Jurkat, Clone E6-1 (cell line): ENCODE measurements at regions not wholly inside any gene's neighbourhood (a gene's known extent, or its start where the extent isn't known, plus 50 kb on each side); places are given as distances from the start of the nearest gene placed in this dataset.
"Not testable (repeated sequence)": the region's sequence is repeated elsewhere in the genome, so short reads cannot be mapped to it uniquely, and the experiment has no call there.

ENCODE experiments used
- DNase-seq: peaks from one replicate; pipeline ENCODE4 v3.0.0-alpha.2; 2011; ENCODE audit warnings: low read depth, low spot score
- H3K4me3 ChIP-seq: 2 replicates; pipeline ENCODE4 v1.5.1; 2011; ENCODE audit warnings: mild to moderate bottlenecking, low read length, control low read depth, moderate library complexity

GRCh38 chr4:59556191-59556590 is 1643.9 kb upstream of the ADGRL3 start:
- DNase-seq, H3K4me3 ChIP-seq: not testable (repeated sequence)

- H3K4me3 ChIP-seq: not testable (repeated sequence)
These were observed 1639.9 kb upstream of the ADGRL3 start for GRCh38 chr4:59560141-59560648.

GRCh38 chr4:59565836-59566235 is 1634.3 kb upstream of the ADGRL3 start:
- no peak overlapping the region for H3K4me3 ChIP-seq
- no peak for DNase-seq

More at GRCh38 chr4:59560141-59560648, 1639.9 kb upstream of the ADGRL3 start:
- DNase-seq: not testable (repeated sequence)

GRCh38 chr4:59570860-59571476 is 1629.2 kb upstream of the ADGRL3 start:
- DNase-seq: no peak
- no peak overlapping the region for H3K4me3 ChIP-seq

GRCh38 chr4:59571805-59572430 is 1628.2 kb upstream of the ADGRL3 start:
- DNase-seq: no peak
- H3K4me3 ChIP-seq: no peak overlapping the region

GRCh38 chr4:59583845-59584568 is 1616.1 kb upstream of the ADGRL3 start:
- no peak overlapping the region for H3K4me3 ChIP-seq
- DNase-seq: no peak

- no peak for DNase-seq
These were observed 1602.4 kb upstream of the ADGRL3 start for GRCh38 chr4:59597536-59598329.

GRCh38 chr4:59598330-59598618 is 1601.9 kb upstream of the ADGRL3 start:
- no peak for DNase-seq
- no peak overlapping the region for H3K4me3 ChIP-seq

More at GRCh38 chr4:59597536-59598329, 1602.4 kb upstream of the ADGRL3 start:
- no peak overlapping the region for H3K4me3 ChIP-seq

GRCh38 chr4:59608466-59608865 is 1591.7 kb upstream of the ADGRL3 start:
- H3K4me3 ChIP-seq: no peak overlapping the region
- no peak for DNase-seq

- no peak for DNase-seq
These were observed 1587.9 kb upstream of the ADGRL3 start for GRCh38 chr4:59612235-59612634.

GRCh38 chr4:59615316-59615715 is 1584.8 kb upstream of the ADGRL3 start:
- DNase-seq: no peak
- no peak overlapping the region for H3K4me3 ChIP-seq

More at GRCh38 chr4:59612235-59612634, 1587.9 kb upstream of the ADGRL3 start:
- no peak overlapping the region for H3K4me3 ChIP-seq

- no peak overlapping the region for H3K4me3 ChIP-seq
- DNase-seq: no peak
These were observed 1570.8 kb upstream of the ADGRL3 start for GRCh38 chr4:59629348-59629747.

- no peak for DNase-seq
- H3K4me3 ChIP-seq: no peak overlapping the region
These were observed 1569.9 kb upstream of the ADGRL3 start for GRCh38 chr4:59630235-59630634.

- H3K4me3 ChIP-seq: no peak overlapping the region
- no peak for DNase-seq
These were observed 1569.2 kb upstream of the ADGRL3 start for GRCh38 chr4:59630922-59631321.

- no peak for DNase-seq
- no peak overlapping the region for H3K4me3 ChIP-seq
These were observed 1562.5 kb upstream of the ADGRL3 start for GRCh38 chr4:59637596-59637995.

GRCh38 chr4:59643682-59644081 is 1556.4 kb upstream of the ADGRL3 start:
- no peak for DNase-seq
- no peak overlapping the region for H3K4me3 ChIP-seq

- DNase-seq: no peak
- H3K4me3 ChIP-seq: no peak overlapping the region
These were observed 1555.4 kb upstream of the ADGRL3 start for GRCh38 chr4:59644765-59645164.

GRCh38 chr4:59646082-59646481 is 1554.0 kb upstream of the ADGRL3 start:
- DNase-seq: no peak

GRCh38 chr4:59647011-59647410 is 1553.1 kb upstream of the ADGRL3 start:
- no peak overlapping the region for H3K4me3 ChIP-seq
- DNase-seq: no peak

More at GRCh38 chr4:59646082-59646481, 1554.0 kb upstream of the ADGRL3 start:
- no peak overlapping the region for H3K4me3 ChIP-seq
